SK-N-MC (cell line): ENCODE measurements at regions not wholly inside any gene's neighbourhood (a gene's known extent, or its start where the extent isn't known, plus 50 kb on each side); places are given as distances from the start of the nearest gene placed in this dataset.
"Not testable (repeated sequence)": the region's sequence is repeated elsewhere in the genome, so short reads cannot be mapped to it uniquely, and the experiment has no call there.

Source experiments
- EZH2 ChIP-seq: fragments of 200-600 bp; sonication (generic); IDR thresholded peaks from one replicate; pipeline ENCODE4 v1.6.1; 2017; ENCODE audit warnings: antibody characterized with exemption
- FOXP2 ChIP-seq: optimal IDR thresholded peaks from 2 replicates; pipeline ENCODE3; 2011; ENCODE audit warnings: mild to moderate bottlenecking, moderate library complexity; ENCODE audit not compliant: insufficient read depth; ENCODE audit errors: extremely low read length, control extremely low read depth
- POLR2AphosphoS5 ChIP-seq: IDR thresholded peaks from 2 replicates; pipeline ENCODE4 v1.6.1; 2012; ENCODE audit warnings: mild to moderate bottlenecking, low read depth, low read length, borderline replicate concordance

- not testable (repeated sequence) for TF ChIP-seq EZH2, POLR2AphosphoS5, FOXP2
These were observed 117.0 kb upstream of the ZSCAN2 start for GRCh38 chr15:84483859-84484258.
